ENCODE measurements at regions not wholly inside any gene's neighbourhood (a gene's known extent, or its start where the extent isn't known, plus 50 kb on each side); places are given as distances from the start of the nearest gene placed in this dataset.
"Not testable (repeated sequence)": the region's sequence is repeated elsewhere in the genome, so short reads cannot be mapped to it uniquely, and the experiment has no call there.

DNA sequence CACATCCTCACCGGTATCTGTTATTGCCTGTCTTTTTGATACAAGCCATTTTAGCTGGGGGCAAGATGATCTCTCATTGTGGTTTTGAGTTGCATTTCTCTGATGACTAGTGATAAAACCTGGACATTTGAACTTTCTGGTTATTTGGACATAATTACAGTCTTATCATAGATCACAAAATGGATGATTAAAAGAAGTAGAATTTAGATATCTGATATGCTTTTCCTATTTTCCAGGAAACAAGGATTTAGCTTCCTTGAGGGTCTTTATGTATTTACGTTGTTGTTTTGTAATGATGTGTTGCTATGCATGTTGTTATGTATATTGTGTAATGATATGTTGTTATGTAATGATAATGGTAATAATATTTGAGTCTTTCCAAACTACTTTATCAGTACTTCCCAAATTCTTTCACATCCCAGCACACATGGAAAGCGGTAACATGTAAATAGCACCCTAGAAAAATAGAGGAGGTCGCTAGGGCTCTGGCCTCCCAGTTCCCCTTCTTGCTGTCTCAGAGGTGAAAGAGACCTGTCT is 53.8 kb downstream of the GJD2 start:
- no peak for FAIRE-seq

DNA sequence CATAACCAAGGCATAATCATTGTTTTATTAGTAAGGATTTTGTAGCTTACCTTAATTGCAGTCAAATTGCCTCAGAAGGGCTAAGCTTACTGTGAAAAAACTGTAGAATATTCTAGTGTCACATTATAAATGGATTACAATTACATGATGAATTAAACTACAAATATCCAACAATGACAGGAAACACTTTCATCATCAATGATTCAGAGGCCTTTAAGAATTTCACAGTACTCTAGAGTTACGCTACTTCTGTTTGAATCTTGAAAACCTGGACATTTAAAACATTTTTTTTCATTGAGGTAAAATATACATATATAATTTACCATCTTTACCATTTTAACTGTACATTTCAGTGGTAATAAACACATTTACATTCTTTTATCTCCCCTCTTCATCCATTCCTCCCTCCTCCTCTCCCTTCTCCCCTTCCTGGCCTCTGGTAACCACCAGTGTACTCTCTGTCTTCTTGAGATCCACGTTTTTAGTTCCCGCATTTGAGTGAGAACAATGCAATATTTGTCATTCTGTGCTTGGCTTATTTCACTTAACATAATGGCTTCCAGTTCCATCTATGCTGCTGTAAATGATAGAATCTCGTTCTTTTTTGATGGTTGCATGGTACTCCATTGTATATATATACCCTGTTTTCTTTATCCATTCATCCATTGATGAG is 54.7 kb downstream of the GJD2 start:
- no peak for FAIRE-seq

GRCh38 chr15:34696506-34696905 is 58.3 kb downstream of the GJD2 start:
- no peak for FAIRE-seq

DNA sequence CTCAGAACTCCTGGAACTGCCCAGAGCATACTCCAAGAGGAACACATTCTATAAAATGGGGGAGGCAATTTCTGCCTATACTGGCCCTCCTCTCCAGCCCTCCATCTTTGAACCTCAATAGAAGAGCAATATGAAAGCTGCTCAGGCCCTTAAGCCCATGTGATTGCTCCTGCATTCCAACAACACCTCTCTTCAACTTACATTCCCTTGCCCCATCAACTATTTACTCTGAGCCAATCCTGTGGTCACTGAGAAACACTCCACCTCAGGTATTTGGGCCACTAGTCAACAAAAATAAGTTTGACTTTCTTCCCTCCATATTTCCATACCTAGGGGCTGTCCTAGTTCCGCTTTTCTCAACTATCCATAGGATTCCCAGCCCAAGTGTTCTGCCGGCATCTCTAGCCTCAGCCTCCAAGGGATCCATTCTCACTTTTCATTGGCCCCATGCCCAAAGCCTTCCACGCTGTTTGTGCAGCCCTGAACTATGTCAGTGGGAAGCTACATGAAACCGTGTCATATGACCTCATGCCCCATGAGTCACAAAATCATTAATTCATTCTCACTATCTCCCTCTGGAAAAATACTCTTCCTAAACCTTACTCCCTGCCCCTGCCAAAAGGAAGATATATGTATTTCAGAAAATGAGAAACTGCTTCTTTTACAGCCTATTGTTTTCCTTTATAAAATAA is 61.6 kb downstream of the GJD2 start:
- no peak for FAIRE-seq

- FAIRE-seq: no peak
Measured at GRCh38 chr15:34691034-34691433, 63.8 kb downstream of the GJD2 start.

DNA sequence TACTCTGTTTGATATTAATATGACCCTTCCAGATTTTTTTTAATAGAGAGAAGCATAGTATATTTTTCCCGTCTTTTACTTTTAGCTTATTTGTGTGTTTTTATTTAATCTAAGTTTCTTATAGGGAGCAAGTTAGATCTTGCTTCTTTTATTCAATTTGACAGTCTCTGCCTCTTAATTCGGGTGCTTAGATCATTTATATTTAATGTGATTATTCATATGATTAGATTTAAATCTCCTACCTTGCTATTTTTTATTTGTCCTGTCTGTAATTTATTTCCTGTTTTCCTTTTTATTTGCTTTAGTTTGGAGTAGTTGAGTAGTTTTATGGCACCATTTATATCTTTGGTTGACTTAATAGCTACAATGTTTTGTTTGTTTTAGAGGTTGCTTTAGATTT is 66.1 kb downstream of the GJD2 start:
- FAIRE-seq: peak; percentile 11

- no peak for FAIRE-seq
Measured at GRCh38 chr15:34684351-34684750, 70.4 kb downstream of the GJD2 start.

DNA sequence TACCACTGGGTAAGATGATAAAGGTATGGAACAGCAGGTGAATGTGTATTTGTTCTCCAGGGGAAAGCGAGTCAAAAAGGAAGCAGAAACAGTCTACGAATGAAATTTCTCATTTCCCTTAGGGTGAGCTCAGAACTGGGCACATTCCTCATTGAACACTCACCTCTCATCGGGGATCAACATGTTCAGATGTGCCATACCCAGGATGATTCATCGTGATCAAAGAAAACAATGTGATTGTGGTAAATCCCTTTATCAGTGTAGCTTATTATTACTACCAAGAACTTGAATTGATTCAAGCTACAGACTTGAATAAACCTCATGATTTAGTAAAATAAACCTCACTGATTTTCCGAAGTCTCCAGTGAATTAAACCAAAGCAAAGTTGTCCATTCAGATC is 72.1 kb downstream of the GJD2 start:
- no peak for FAIRE-seq

DNA sequence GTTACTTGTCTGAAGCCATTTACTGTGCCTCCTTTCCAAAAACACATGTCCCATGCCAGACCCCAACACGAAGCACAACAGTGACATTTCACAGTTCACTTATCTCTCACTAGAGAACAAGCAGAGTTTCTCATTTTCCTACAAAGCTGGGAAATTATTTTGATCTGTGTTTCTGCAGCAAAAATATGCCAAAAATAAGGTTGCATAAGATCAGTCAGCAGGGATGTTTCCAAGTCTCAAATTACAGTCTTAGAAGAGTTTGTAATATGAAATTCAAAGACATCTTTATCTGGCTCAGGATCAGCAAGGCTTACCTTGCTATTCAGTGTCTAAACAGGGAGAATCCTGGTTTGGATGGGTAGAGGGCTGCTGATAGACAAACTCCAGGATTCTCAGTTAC is 75.5 kb downstream of the GJD2 start:
- no peak for FAIRE-seq

GRCh38 chr15:34673241-34673640 is 81.6 kb downstream of the GJD2 start:
- no peak for FAIRE-seq

GRCh38 chr15:34665498-34666116 is 82.2 kb upstream of the GOLGA8B start:
- FAIRE-seq: no peak

- FAIRE-seq: no peak
Measured at GRCh38 chr15:34664418-34664817, 81.0 kb upstream of the GOLGA8B start.

GRCh38 chr15:34663101-34663500 is 79.7 kb upstream of the GOLGA8B start:
- no peak for FAIRE-seq

GRCh38 chr15:34659056-34659455 is 75.6 kb upstream of the GOLGA8B start:
- no peak for FAIRE-seq

DNA sequence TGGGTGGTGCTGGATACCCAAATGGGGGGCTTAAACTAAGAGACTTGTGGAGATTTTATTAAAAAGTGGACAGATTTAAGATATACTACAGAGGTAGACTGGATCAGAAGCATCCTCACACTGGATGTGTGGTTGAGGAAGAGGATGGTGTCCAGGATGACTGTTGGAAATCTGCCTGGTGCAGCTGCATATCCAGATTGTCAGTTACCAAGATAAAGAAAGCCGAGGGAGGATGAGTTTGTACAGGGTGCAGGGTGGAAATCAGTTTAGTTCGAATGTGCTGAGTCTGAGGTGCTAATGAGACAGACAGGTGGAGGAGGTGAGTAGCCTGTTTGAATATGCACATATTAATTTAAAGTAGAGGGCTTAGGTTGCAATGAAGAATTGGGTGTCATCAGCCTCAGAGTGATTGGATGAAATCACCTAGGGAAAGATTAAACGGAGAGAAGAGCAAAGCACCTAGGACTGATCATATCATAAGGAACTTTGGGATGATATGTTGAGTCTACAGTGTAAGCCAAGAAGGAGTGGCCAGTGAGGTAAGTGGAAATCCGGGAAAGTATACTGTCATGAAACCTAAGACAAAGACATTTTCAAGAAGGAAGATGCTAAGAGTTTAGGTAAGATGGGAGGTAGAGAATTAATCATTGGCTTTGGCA is 74.1 kb upstream of the GOLGA8B start:
- FAIRE-seq: no peak

DNA sequence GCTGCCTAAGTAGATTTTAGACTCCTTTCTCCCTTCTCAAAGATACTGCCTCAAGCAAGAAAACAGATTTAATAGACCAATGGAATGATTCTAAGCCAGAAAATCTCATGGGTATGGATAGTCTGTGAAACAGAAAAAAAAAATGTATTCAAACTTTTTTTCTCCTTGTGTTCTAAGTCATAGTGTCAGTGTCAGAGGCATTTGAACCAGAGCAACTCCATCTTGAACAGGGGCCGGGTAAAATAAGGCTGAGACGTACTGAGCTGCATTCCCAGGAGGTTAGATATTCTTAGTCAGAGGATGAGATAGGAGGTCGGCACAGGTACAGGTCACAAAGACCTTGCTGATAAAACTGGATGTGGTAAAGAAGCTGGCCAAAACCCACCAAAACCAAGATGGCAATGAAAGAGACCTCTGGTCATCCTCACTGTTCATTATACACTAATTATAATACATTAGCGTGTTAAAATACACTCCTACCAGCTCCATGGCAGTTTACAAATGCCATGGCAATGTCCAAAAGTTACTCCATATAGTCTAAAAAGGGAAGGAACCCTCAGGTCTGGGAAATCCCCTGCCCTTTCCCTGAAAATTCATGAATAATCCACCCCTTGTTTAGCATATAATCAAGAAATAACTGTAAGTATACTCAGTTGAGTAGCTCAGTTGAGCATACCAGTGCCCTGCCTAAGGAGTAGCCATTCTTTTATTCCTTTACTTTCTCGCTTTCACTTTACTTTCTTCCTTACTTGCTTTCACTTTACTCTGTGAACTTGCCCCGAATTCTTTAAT is 72.8 kb upstream of the GOLGA8B start:
- FAIRE-seq: no peak

- no peak for FAIRE-seq
Measured at GRCh38 chr15:34655326-34655725, 71.9 kb upstream of the GOLGA8B start.

GRCh38 chr15:34654625-34655024 is 71.2 kb upstream of the GOLGA8B start:
- FAIRE-seq: no peak

- FAIRE-seq: no peak
Measured at GRCh38 chr15:34653992-34654391, 70.5 kb upstream of the GOLGA8B start.

DNA sequence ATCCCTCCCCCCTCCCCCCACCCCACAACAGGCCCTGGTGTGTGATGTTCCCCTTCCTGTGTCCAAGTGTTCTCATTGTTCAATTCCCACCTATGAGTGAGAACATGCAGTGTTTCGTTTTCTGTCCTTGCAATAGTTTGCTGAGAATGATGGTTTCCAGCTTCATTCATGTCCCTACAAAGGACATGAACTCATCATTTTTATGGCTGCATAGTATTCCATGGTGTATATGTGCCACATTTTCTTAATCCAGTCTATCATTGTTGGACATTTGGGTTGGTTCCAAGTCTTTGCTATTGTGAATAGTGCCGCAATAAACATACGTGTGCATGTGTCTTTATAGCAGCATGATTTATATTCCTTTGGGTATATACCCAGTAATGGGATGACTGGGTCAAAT is 69.9 kb upstream of the GOLGA8B start:
- not testable (repeated sequence) for FAIRE-seq

DNA sequence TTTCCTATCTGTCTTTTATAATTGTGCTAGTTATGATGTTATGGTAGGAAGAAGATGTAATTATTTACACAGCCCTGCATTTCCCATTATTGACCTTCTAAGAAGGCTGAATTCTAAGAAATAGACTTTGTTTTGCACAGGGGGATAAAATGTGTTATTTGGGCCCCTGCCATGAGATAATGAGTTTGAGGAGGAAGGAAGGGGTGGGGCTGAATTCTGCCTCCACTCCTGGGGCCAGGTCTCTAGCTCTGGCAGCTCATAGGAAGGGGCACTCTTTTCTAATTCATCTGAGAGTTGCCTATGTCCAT is 69.2 kb upstream of the GOLGA8B start:
- FAIRE-seq: no peak

- no peak for FAIRE-seq
Measured at GRCh38 chr15:34651997-34652725, 68.7 kb upstream of the GOLGA8B start.

All from A204.1 (cell line).